Keratinocyte (primary cell): ENCODE measurements at regions not wholly inside any gene's neighbourhood (a gene's known extent, or its start where the extent isn't known, plus 50 kb on each side); places are given as distances from the start of the nearest gene placed in this dataset.

Source experiments
- CTCF ChIP-seq, 3 experiments: IDR thresholded peaks in 1 of 3; conservative IDR thresholded peaks in 1 of 3; optimal IDR thresholded peaks in 1 of 3; 2 replicates in 2 of 3; 3 replicates in 1 of 3; pipeline versions ENCODE3 to v1.5.1; 2011; ENCODE audit warnings: low read length in 3 of 3, mild to moderate bottlenecking in 3 of 3, moderate library complexity in 2 of 3, control low read depth in 1 of 3, inconsistent platforms in 1 of 3; ENCODE audit not compliant: insufficient read depth in 2 of 3; ENCODE audit errors: extremely low read depth in 1 of 3
- EZH2 ChIP-seq: IDR thresholded peaks from one replicate; pipeline ENCODE4 v1.6.1; 2012; ENCODE audit warnings: inconsistent platforms, mild to moderate bottlenecking, low read length, moderate library complexity

GRCh38 chr12:125249066-125249824, 184.0 kb downstream of the AACS start:
- TF ChIP-seq CTCF (optimal IDR thresholded peaks at IDR 0.05 in 1 of 3, IDR thresholded peaks at IDR 0.05 in 1 of 3, conservative IDR thresholded peaks at IDR 0.05 in 1 of 3; ENCODE audit: extremely low read depth in 1 of 3, insufficient read depth in 2 of 3, low read length in 3 of 3), result no peak
- TF ChIP-seq EZH2, result no peak
